ENCODE measurements at regions not wholly inside any gene's neighbourhood (a gene's known extent, or its start where the extent isn't known, plus 50 kb on each side); places are given as distances from the start of the nearest gene placed in this dataset.

GRCh38 chr15:89397653-89398023 lies 63.0 kb upstream of the POLG start:
- DNase-seq (ENCODE audit: low spot score), result no peak
- Histone ChIP-seq H3K9me3 (no peaks in the 10 kb centered on the region), H3K4me3 (no peak overlapping the region), H3K27ac (no peak overlapping the region), H3K27me3 (peaks cover 20 to 33% of the 10 kb centered on the region in 2 donors), H3K36me3 (no peaks in the 10 kb centered on the region), H3K4me1 (peaks cover 0 to 18% of the 10 kb centered on the region in 2 donors)
- TF ChIP-seq CTCF (IDR thresholded peaks at IDR 0.05), result no peak

- peaks cover 0 to 18% of the 10 kb centered on the region in 2 donors for H3K4me1 ChIP-seq
- H3K4me3 ChIP-seq, result no peak overlapping the region
- DNase-seq (ENCODE audit: low spot score), result no peak
- no peak overlapping the region for H3K27ac ChIP-seq
- no peaks in the 10 kb centered on the region for H3K9me3 ChIP-seq
- no peak for TF ChIP-seq CTCF (IDR thresholded peaks at IDR 0.05)
- no peaks in the 10 kb centered on the region for H3K36me3 ChIP-seq
- peaks cover 20 to 33% of the 10 kb centered on the region in 2 donors for H3K27me3 ChIP-seq
These were observed 62.4 kb upstream of the POLG start for GRCh38 chr15:89396723-89397652.

GRCh38 chr15:89395996-89396395 lies 61.4 kb upstream of the POLG start:
- peaks cover 0 to 18% of the 10 kb centered on the region in 2 donors for H3K4me1 ChIP-seq
- H3K36me3 ChIP-seq, result no peaks in the 10 kb centered on the region
- H3K27ac ChIP-seq, result no peak overlapping the region
- H3K4me3 ChIP-seq, result no peak overlapping the region
- TF ChIP-seq CTCF (IDR thresholded peaks at IDR 0.05), result no peak
- H3K9me3 ChIP-seq, result no peaks in the 10 kb centered on the region
- peaks cover 20 to 26% of the 10 kb centered on the region in 2 donors for H3K27me3 ChIP-seq
- DNase-seq (ENCODE audit: low spot score), result no peak

GRCh38 chr15:89395461-89395871 lies 60.8 kb upstream of the POLG start:
- no peak overlapping the region for H3K27ac ChIP-seq
- H3K9me3 ChIP-seq, result no peaks in the 10 kb centered on the region
- peaks cover 0 to 17% of the 10 kb centered on the region in 2 donors for H3K4me1 ChIP-seq
- DNase-seq (ENCODE audit: low spot score), result no peak
- no peak for TF ChIP-seq CTCF (IDR thresholded peaks at IDR 0.05)
- peaks cover 18 to 25% of the 10 kb centered on the region in 2 donors for H3K27me3 ChIP-seq
- no peak overlapping the region for H3K4me3 ChIP-seq
- no peaks in the 10 kb centered on the region for H3K36me3 ChIP-seq

GRCh38 chr15:89395031-89395430 lies 60.4 kb upstream of the POLG start:
- H3K4me1 ChIP-seq, result peaks cover 0 to 12% of the 10 kb centered on the region in 2 donors
- no peak overlapping the region for H3K27ac ChIP-seq
- no peak overlapping the region for H3K4me3 ChIP-seq
- H3K36me3 ChIP-seq, result no peaks in the 10 kb centered on the region
- no peak for TF ChIP-seq CTCF (IDR thresholded peaks at IDR 0.05)
- H3K9me3 ChIP-seq, result no peaks in the 10 kb centered on the region
- H3K27me3 ChIP-seq, result peaks cover 14 to 22% of the 10 kb centered on the region in 2 donors
- no peak for DNase-seq (ENCODE audit: low spot score)

Measured in right atrium auricular region (tissue), 2 donors.